ENCODE measurements at regions not wholly inside any gene's neighbourhood (a gene's known extent, or its start where the extent isn't known, plus 50 kb on each side); places are given as distances from the start of the nearest gene placed in this dataset.

GRCh38 chr12:75606956-75607355, 95.5 kb upstream of the KRR1 start:
- no peak for DNase-seq (ENCODE audit: low read depth in 2 of 2)

DNA sequence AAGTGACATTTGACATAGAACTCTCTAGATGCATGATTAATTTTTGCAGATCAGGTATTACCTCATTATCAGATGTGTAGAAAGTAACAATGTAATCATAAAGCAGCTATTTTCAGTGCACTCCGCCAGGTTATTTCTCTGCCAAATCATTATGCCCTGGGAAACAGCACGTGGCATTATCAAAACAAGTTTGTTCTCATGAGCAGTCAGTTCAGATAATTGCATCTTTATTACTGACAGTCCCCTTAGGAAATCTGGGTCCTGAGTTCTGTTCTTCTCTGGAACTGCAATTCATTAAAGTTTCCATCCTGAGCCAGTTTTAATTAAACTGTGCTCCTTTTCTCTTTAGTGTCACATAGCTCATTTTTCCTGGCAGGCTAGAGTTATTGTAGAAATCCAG, 94.7 kb upstream of the KRR1 start:
- DNase-seq (ENCODE audit: low read depth in 2 of 2), result no peak

- DNase-seq (ENCODE audit: low read depth in 2 of 2), result no peak
Measured at GRCh38 chr12:75603475-75603874, 92.1 kb upstream of the KRR1 start.

DNA sequence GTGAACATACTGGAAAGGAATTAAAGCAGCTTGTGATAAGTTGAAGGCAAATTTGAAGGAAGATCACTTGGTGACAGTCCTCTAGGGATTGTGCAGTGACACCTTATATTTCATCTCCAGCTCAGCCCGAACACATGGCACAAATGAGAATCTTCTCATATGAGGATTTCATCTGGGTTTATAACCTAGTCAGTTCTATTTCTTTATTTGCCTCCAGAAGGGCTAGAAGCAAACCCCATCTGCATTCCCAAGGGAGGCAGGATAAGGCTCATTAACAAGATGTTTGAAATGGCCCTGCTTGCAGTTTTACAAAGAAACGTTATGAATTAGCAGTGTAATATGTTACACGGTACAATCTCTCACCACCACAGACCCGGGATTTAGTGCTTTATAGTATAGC, 90.7 kb upstream of the KRR1 start:
- DNase-seq (ENCODE audit: low read depth in 2 of 2), result no peak

DNA sequence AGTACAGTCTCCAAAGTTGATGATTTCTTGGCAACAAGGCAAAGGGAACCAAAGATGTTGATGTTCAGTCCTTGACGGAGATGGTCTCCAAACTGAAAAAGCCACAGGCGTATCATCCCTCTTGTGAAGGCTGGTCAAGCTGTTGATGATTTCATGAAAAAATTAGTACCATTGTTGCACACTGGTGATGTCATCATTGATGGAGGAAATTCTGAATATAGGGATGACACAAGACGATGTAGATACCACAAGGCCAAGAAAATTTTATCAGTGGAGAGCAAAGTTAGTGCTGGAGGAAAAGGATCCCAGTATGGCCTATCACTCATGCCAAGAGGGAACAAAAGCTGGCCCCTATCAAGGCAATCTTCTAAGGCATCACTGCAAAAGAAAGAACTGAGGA, 88.7 kb upstream of the KRR1 start:
- no peak for DNase-seq (ENCODE audit: low read depth in 2 of 2)

GRCh38 chr12:75599061-75599460, 87.7 kb upstream of the KRR1 start:
- DNase-seq (ENCODE audit: low read depth in 2 of 2), result no peak

DNA sequence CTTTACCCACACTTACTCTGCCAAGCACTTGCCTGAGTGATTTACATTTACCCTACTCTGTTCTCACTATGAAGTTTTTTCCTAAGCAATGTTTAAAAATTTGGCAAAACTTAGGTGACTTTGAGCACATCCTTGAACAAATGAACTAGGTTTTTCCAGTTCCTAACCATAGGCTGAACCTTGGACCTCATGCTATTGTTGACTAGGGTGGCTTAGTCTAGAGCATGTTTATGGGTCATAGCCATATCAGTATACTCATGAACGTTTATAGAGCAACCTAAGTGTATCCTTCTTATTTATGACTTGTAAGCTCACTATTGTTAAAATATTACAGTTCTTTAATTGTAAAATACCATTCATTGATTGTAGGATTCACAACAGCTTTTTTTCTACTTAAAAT, 85.0 kb upstream of the KRR1 start:
- DNase-seq (ENCODE audit: low read depth in 2 of 2), result no peak

DNA sequence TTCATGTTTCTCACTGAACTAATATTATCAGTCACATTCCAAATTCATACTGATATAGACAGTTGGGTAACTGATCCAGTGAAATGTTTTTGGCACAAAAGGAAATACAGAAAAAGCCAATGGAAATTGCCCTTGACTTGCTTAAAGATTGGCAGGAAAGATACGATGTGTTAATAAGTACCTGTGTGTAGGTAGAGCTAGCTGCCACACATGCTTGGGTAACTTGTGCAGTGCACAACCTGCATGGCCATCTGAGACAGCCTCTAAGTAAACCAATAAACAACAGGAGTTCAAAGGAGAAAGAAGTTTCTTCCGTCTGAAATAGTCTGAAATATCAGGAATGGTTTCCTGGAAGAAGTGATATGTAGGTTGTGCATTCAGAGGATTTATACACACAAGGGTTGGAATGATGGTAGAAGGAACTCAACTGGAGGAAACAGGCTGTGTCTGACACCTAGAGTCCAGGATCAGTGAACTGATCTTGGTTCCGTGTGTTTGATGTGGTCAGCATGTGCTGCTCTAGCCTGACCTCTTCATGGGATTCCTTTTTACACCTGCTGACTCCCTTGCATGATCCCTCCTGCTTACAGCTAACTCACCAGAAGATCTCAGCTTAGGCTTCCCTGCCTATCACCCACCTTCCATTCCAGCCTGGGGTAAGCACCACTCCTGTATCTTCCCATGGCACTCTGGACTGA, 81.4 kb upstream of the KRR1 start:
- DNase-seq (ENCODE audit: low read depth in 2 of 2), result no peak

- no peak for DNase-seq (ENCODE audit: low read depth in 2 of 2)
Measured at GRCh38 chr12:75592086-75592485, 80.7 kb upstream of the KRR1 start.

- DNase-seq (ENCODE audit: low read depth in 2 of 2), result no peak
Measured at GRCh38 chr12:75591628-75592027, 80.2 kb upstream of the KRR1 start.

- no peak for DNase-seq (ENCODE audit: low read depth in 2 of 2)
Measured at GRCh38 chr12:75589801-75590200, 78.4 kb upstream of the KRR1 start.

DNA sequence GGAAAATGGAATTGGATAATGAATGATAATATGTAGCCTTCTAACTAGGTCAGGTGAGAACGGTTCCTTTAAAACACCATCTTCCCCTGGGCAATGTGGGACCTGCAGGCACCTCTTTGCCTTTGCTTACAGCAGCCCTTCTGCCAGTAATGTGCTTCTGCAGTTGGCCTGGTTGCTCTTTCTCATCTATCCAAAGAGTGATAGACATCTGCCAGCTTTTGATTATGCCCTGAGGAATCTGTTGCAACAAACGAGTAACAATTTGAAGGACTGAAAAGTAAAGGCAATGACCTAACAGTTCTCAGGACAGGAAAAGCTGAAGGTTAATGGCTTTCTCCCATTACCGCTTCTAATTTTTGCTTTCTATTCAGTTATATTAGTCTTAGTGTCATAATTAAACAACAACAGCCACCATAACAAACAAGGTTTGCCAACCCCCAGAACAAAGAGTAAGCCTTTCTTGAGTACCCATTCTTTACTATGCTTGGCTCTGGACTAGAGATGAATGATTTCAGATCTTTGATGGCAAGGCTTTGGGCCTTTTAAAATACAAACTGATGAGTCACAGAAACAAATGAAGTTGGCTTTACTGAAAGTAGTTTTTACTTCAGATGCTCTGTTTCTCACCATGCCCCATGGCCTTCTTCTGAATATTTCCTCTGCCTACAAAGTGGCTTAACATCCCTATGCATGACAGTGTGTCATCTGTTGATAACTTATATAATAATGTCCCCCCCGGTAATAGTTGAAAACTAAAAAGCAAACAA, 76.1 kb upstream of the KRR1 start:
- no peak for DNase-seq (ENCODE audit: low read depth in 2 of 2)

DNA sequence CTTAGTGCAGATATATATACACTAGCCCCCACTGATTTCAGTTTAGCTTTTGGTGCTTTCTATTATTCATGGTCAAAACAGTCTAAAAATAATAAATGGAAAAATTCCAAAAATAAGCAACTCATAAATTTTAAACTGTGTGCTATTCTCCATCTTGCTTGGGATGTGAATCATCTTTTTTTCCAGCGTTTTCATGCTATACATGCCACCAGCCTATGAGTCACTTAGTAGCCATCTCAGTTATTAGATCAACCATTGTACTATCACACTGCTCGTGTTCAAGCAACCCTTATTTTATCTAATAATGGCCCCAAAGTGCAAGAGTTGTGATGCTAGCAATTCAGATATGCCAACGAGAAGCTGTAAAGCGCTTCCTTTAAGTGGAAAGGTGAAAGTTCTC, 73.9 kb upstream of the KRR1 start:
- DNase-seq (ENCODE audit: low read depth in 2 of 2), result no peak

GRCh38 chr12:75583355-75583754, 71.9 kb upstream of the KRR1 start:
- no peak for DNase-seq (ENCODE audit: low read depth in 2 of 2)

GRCh38 chr12:75581515-75581914, 70.1 kb upstream of the KRR1 start:
- DNase-seq (ENCODE audit: low read depth in 2 of 2), result no peak

DNA sequence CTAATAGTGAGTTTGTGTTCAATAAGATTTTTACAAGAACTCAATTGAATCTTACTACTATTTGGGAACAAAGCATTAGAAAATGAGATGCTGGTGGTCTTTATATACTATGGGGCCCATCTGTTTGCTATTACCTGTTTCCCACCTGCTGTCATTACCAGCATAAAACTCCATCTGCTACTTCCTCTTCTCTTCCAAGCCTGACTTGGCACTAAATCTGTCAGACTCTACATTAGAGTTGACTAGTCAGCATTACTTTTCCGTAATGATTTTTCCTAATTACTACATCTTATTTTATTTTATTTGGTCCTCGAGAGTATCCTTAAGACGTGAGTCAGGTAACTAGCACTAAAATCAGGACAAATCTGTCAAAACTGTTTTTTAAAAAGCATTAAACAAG, 68.1 kb upstream of the KRR1 start:
- no peak for DNase-seq (ENCODE audit: low read depth in 2 of 2)

DNA sequence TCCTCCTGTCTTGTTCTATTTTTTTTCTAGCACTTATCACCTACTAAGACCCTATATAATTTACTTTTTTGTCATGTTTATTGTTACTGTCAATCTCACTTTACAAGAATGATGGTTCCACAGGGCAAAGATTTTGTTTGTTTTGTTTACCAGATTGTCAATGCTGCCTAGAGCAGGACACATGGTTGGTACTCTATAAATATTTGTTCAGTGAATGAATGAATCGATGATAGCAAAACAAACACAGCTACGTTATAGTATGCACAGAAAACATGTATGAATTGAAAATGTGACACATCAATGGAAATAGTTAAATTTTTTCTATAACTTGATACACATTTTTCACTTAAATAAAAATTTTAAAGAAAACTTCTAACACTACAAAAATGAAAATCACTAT, 67.1 kb upstream of the KRR1 start:
- DNase-seq (ENCODE audit: low read depth in 2 of 2), result no peak

GRCh38 chr12:75577812-75578211, 66.4 kb upstream of the KRR1 start:
- no peak for DNase-seq (ENCODE audit: low read depth in 2 of 2)

DNA sequence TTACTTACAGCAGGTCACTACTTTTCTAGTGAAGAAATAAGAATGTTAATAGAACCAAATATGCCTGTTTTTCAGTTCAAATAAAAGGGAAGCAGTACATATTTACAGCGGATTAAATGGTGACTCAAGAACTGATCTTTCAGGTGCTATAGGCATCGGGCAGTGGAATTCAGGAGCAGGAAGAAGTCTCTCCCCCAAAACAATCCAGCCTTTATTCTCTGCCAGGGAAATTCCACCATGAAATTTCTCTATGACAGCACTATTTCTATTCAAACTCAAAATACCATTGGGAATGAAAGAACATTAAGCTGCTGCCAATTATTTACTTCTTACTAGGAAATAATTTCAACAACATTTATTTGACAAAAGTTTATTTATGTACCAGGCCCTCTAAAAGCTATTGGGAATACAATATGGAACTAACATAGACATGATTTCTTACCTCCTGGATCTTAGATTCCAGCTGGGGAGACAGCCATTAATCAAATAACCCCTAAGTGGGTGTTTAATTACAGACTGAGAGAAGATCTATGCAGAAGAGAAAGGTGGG, 60.3 kb upstream of the KRR1 start:
- DNase-seq (ENCODE audit: low read depth in 2 of 2), result no peak

DNA sequence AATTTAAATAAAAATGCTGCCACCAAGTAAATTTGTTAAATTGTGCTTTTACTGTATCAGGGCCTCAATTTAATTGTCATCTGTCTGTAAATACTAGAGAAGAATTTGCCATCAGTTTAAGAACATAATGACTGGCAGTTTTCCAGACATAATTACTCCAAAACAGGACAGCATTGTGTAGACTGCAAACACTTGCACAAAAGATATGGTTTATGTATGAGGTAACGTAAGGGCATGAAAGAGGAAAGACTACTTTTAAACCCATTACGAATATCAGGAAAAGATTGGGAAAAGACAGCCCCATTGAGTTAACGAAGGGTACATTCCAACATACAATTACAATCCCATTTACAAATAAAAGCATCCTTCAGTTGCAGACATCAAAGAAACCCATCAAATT, 59.8 kb upstream of the KRR1 start:
- no peak for DNase-seq (ENCODE audit: low read depth in 2 of 2)

DNA sequence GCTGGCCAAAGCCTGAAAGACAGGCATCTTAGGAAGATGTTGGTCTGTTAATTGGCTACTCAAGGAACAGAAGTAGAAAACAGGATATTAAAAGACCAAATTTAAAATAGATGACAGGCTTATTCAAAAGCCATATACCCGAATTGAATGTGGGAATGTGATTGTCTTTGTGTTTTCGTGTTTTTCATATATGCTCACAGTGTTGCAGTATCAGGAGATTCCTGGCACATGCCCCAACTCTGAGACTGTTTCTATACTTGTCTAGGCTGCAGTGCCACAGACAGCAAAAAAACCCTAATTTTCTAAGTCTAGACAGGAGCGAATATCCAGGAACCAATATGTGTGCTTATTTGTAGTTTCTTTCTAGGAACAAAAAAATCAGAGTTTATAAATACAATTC, 57.4 kb upstream of the KRR1 start:
- DNase-seq (ENCODE audit: low read depth in 2 of 2), result no peak

GRCh38 chr12:75568393-75568792, 57.0 kb upstream of the KRR1 start:
- DNase-seq (ENCODE audit: low read depth in 2 of 2), result no peak

DNA sequence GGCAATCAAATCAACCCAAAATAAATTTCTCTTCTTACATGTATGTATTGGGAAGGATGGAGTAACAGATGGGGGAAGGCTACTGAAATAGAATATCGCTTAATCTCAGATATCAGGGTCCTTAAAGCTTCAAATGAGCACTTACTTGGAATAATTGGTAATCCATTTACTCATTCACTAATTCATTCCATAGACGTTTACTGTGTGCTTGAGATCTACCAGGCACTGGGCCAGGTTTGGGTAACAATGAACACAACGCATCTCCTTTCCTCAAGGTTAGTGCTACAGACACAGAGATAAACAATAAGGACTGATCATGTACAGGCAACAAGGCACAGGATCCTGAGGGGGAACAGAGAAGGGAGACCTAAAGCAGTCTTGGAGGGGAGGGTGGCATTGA, 54.4 kb upstream of the KRR1 start:
- DNase-seq (ENCODE audit: low read depth in 2 of 2), result no peak

Measured in stimulated activated CD8-positive, alpha-beta memory T cell treated with anti-CD3 and anti-CD28 coated beads, Interleukin-15, amount 100 ng/mL, for 48 hours (primary cell).